ENCODE measurements at regions not wholly inside any gene's neighbourhood (a gene's known extent, or its start where the extent isn't known, plus 50 kb on each side); places are given as distances from the start of the nearest gene placed in this dataset.

- Histone ChIP-seq H3K27ac (ENCODE audit: insufficient read depth, low read length, poor library complexity, severe bottlenecking) (no peak overlapping the region), H3K36me3 (ENCODE audit: control insufficient read depth, insufficient read depth, low read length) (no peaks in the 10 kb centered on the region), H3K4me3 (ENCODE audit: low read depth, low read length) (no peak overlapping the region), H3K4me1 (ENCODE audit: control insufficient read depth, insufficient read depth, low read length, poor library complexity, severe bottlenecking) (no peaks in the 10 kb centered on the region), H3K9me3 (ENCODE audit: control insufficient read depth in 2 of 2, low read length in 2 of 2) (no peaks in the 10 kb centered on the region), H3K27me3 (ENCODE audit: control insufficient read depth, insufficient read depth, low read length) (no peaks in the 10 kb centered on the region)
- Mint-ChIP-seq H3K4me3 (no peak overlapping the region), H3K36me3 (no peaks in the 10 kb centered on the region), H3K27ac (no peak overlapping the region), H3K27me3 (peaks cover 13% of the 10 kb centered on the region), H3K9me3 (peaks cover 0 to 3% (median 0%) of the 10 kb centered on the region in 7 donors), H3K4me1 (no peaks in the 10 kb centered on the region)
- no peak for ATAC-seq (ENCODE audit: low read depth in 2 of 2)
- no peak for DNase-seq
Measured at GRCh38 chr7:116347151-116347832, 137.0 kb downstream of the TES start.

DNA sequence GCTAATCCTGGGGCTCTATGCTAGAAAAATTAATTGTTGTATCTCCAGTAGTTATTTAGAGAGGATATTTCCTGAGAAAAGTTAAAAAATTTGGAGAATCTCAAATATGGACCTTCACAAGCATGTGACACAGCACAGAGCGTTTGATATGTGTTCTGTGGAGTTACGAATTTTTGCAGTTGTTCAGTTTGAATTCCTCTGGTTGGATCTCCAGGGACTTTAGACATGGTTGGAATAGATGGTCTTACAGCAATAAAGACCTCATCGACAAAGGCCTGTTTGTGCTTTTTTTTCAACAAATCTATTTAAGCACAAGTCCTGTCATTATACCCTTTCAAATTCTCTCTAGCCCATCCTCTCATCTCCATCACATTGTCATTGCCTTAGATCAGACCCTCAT lies 138.0 kb downstream of the TES start:
- Mint-ChIP-seq H3K9me3 (peaks cover 0 to 3% (median 0%) of the 10 kb centered on the region in 7 donors), H3K4me3 (no peak overlapping the region), H3K27ac (no peak overlapping the region), H3K27me3 (peaks cover 13% of the 10 kb centered on the region), H3K36me3 (no peaks in the 10 kb centered on the region), H3K4me1 (no peaks in the 10 kb centered on the region)
- Histone ChIP-seq H3K9me3 (ENCODE audit: control insufficient read depth in 2 of 2, low read length in 2 of 2) (no peaks in the 10 kb centered on the region), H3K27ac (ENCODE audit: insufficient read depth, low read length, poor library complexity, severe bottlenecking) (no peak overlapping the region), H3K36me3 (ENCODE audit: control insufficient read depth, insufficient read depth, low read length) (no peaks in the 10 kb centered on the region), H3K4me3 (ENCODE audit: low read depth, low read length) (no peak overlapping the region), H3K4me1 (ENCODE audit: control insufficient read depth, insufficient read depth, low read length, poor library complexity, severe bottlenecking) (no peaks in the 10 kb centered on the region), H3K27me3 (ENCODE audit: control insufficient read depth, insufficient read depth, low read length) (no peaks in the 10 kb centered on the region)
- ATAC-seq (ENCODE audit: low read depth in 2 of 2) (no peak), DNase-seq (no peak)

GRCh38 chr7:116351966-116352365 lies 141.6 kb downstream of the TES start:
- no peak overlapping the region for H3K27ac Mint-ChIP-seq
- H3K27me3 ChIP-seq (ENCODE audit: control insufficient read depth, insufficient read depth, low read length), result no peaks in the 10 kb centered on the region
- peaks cover 8% of the 10 kb centered on the region for H3K27me3 Mint-ChIP-seq
- H3K4me1 Mint-ChIP-seq, result no peaks in the 10 kb centered on the region
- no peaks in the 10 kb centered on the region for H3K36me3 Mint-ChIP-seq
- no peak overlapping the region for H3K27ac ChIP-seq (ENCODE audit: insufficient read depth, low read length, poor library complexity, severe bottlenecking)
- H3K4me3 ChIP-seq (ENCODE audit: low read depth, low read length), result no peak overlapping the region
- ATAC-seq (ENCODE audit: low read depth in 2 of 2) (no peak), DNase-seq (no peak)
- H3K9me3 Mint-ChIP-seq, result peaks cover 0 to 3% (median 0%) of the 10 kb centered on the region in 7 donors
- H3K9me3 ChIP-seq (ENCODE audit: control insufficient read depth in 2 of 2, low read length in 2 of 2), result no peaks in the 10 kb centered on the region
- H3K36me3 ChIP-seq (ENCODE audit: control insufficient read depth, insufficient read depth, low read length), result no peaks in the 10 kb centered on the region
- no peak overlapping the region for H3K4me3 Mint-ChIP-seq
- no peaks in the 10 kb centered on the region for H3K4me1 ChIP-seq (ENCODE audit: control insufficient read depth, insufficient read depth, low read length, poor library complexity, severe bottlenecking)

DNA sequence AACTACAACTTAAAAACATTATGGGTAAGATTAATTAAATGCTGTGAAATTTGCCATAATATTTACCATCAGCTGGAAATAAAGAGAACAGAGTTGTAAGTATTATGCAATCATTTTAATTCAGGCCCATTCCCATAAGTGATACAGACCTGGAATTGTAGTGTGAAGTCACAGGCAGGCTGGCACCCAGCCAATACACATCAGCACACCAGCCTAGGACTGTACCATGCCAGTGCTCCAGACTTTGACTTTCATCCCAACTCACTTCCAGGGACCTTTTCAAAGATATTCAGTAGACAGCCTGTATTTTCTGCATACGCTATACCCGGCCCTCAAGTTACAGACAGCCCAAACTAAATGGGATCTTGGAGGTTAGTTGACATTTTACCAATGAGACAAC lies 143.3 kb downstream of the TES start:
- Mint-ChIP-seq H3K27ac (no peak overlapping the region), H3K4me3 (no peak overlapping the region), H3K27me3 (peaks cover 8% of the 10 kb centered on the region), H3K9me3 (peaks cover 0 to 3% (median 0%) of the 10 kb centered on the region in 7 donors), H3K36me3 (no peaks in the 10 kb centered on the region), H3K4me1 (no peaks in the 10 kb centered on the region)
- ATAC-seq (ENCODE audit: low read depth in 2 of 2) (no peak), DNase-seq (no peak)
- no peaks in the 10 kb centered on the region for H3K9me3 ChIP-seq (ENCODE audit: control insufficient read depth in 2 of 2, low read length in 2 of 2)
- H3K27ac ChIP-seq (ENCODE audit: insufficient read depth, low read length, poor library complexity, severe bottlenecking), result no peak overlapping the region
- no peak overlapping the region for H3K4me3 ChIP-seq (ENCODE audit: low read depth, low read length)
- H3K4me1 ChIP-seq (ENCODE audit: control insufficient read depth, insufficient read depth, low read length, poor library complexity, severe bottlenecking), result no peaks in the 10 kb centered on the region
- H3K27me3 ChIP-seq (ENCODE audit: control insufficient read depth, insufficient read depth, low read length), result no peaks in the 10 kb centered on the region
- no peaks in the 10 kb centered on the region for H3K36me3 ChIP-seq (ENCODE audit: control insufficient read depth, insufficient read depth, low read length)

GRCh38 chr7:116354171-116354545 lies 143.8 kb downstream of the TES start:
- Histone ChIP-seq H3K27me3 (ENCODE audit: control insufficient read depth, insufficient read depth, low read length) (no peaks in the 10 kb centered on the region), H3K4me1 (ENCODE audit: control insufficient read depth, insufficient read depth, low read length, poor library complexity, severe bottlenecking) (no peaks in the 10 kb centered on the region), H3K36me3 (ENCODE audit: control insufficient read depth, insufficient read depth, low read length) (no peaks in the 10 kb centered on the region), H3K9me3 (ENCODE audit: control insufficient read depth in 2 of 2, low read length in 2 of 2) (no peaks in the 10 kb centered on the region), H3K27ac (ENCODE audit: insufficient read depth, low read length, poor library complexity, severe bottlenecking) (no peak overlapping the region), H3K4me3 (ENCODE audit: low read depth, low read length) (no peak overlapping the region)
- Mint-ChIP-seq H3K27ac (no peak overlapping the region), H3K27me3 (peaks cover 6% of the 10 kb centered on the region), H3K4me3 (no peak overlapping the region), H3K36me3 (no peaks in the 10 kb centered on the region), H3K4me1 (no peaks in the 10 kb centered on the region), H3K9me3 (peaks cover 0 to under 1% (median 0%) of the 10 kb centered on the region in 7 donors)
- no peak for DNase-seq
- ATAC-seq (ENCODE audit: low read depth in 2 of 2), result no peak

DNA sequence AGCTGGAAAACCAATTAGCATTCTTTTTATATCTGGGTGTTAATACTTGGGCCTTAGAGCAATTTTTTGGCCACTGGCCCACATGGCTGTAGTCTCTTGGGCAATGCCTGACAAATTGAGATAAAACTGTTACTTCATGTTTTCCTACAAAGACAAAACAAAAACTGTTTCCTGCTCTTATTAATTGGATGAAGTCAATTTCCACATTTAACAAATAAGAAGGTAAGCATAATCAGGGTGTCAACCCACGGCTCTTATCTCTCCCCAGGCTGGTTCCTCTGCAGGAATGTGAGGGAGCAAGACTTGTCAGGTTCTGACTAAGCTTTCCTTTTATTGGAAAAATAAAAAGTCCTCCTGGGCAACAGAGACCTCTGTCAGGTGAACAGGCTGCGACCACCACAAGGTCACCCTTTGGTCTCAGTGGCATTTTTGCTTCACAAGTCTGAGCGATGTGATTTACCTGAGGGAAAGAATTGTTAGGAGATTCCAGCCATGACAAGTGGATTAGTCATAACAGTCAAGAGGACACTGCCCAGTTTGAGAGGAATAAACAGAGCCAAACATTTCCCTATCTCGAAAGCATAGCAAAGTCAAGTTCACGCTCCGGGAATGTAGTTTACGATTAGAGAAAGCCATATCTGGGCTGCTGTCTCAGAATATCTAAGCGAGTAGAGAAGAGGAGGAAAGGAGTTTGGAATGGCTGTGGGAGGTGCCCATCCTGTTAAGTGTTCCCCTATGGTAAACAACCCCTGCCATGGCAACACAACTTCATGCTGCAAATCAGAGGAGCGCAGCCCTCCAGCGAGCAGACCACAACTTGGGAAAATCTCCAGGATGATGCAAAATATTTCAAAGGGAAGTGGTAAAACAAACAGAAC lies 144.4 kb downstream of the TES start:
- Mint-ChIP-seq H3K27me3 (peaks cover 2% of the 10 kb centered on the region), H3K27ac (no peak overlapping the region), H3K9me3 (no peaks in the 10 kb centered on the region), H3K36me3 (no peaks in the 10 kb centered on the region), H3K4me3 (no peak overlapping the region), H3K4me1 (no peaks in the 10 kb centered on the region)
- H3K4me3 ChIP-seq (ENCODE audit: low read depth, low read length), result no peak overlapping the region
- no peaks in the 10 kb centered on the region for H3K36me3 ChIP-seq (ENCODE audit: control insufficient read depth, insufficient read depth, low read length)
- no peaks in the 10 kb centered on the region for H3K4me1 ChIP-seq (ENCODE audit: control insufficient read depth, insufficient read depth, low read length, poor library complexity, severe bottlenecking)
- H3K27me3 ChIP-seq (ENCODE audit: control insufficient read depth, insufficient read depth, low read length), result no peaks in the 10 kb centered on the region
- ATAC-seq (ENCODE audit: low read depth in 2 of 2), result no peak
- H3K27ac ChIP-seq (ENCODE audit: insufficient read depth, low read length, poor library complexity, severe bottlenecking), result no peak overlapping the region
- no peak for DNase-seq
- H3K9me3 ChIP-seq (ENCODE audit: control insufficient read depth in 2 of 2, low read length in 2 of 2), result no peaks in the 10 kb centered on the region

GRCh38 chr7:116355424-116355765 lies 144.1 kb upstream of the CAV2 start:
- Histone ChIP-seq H3K36me3 (ENCODE audit: control insufficient read depth, insufficient read depth, low read length) (no peaks in the 10 kb centered on the region), H3K4me1 (ENCODE audit: control insufficient read depth, insufficient read depth, low read length, poor library complexity, severe bottlenecking) (no peaks in the 10 kb centered on the region), H3K9me3 (ENCODE audit: control insufficient read depth in 2 of 2, low read length in 2 of 2) (no peaks in the 10 kb centered on the region), H3K4me3 (ENCODE audit: low read depth, low read length) (no peak overlapping the region), H3K27ac (ENCODE audit: insufficient read depth, low read length, poor library complexity, severe bottlenecking) (no peak overlapping the region), H3K27me3 (ENCODE audit: control insufficient read depth, insufficient read depth, low read length) (no peaks in the 10 kb centered on the region)
- no peaks in the 10 kb centered on the region for H3K36me3 Mint-ChIP-seq
- no peaks in the 10 kb centered on the region for H3K27me3 Mint-ChIP-seq
- H3K4me1 Mint-ChIP-seq, result no peaks in the 10 kb centered on the region
- H3K27ac Mint-ChIP-seq, result no peak overlapping the region
- no peak for DNase-seq
- no peak for ATAC-seq (ENCODE audit: low read depth in 2 of 2)
- no peaks in the 10 kb centered on the region for H3K9me3 Mint-ChIP-seq
- H3K4me3 Mint-ChIP-seq, result no peak overlapping the region

Data from CD4-positive, CD25-positive, alpha-beta regulatory T cell (primary cell).